IMR-90 (cell line): ENCODE measurements at regions not wholly inside any gene's neighbourhood (a gene's known extent, or its start where the extent isn't known, plus 50 kb on each side); places are given as distances from the start of the nearest gene placed in this dataset.

ENCODE experiments used
- ATAC-seq: fragments of 200-7000 bp; cut with Tn5 transposase; 2 replicates; pipeline ENCODE4 v1.9.1; 2020; ENCODE audit warnings: low read depth, mild to moderate bottlenecking, moderate library complexity
- BruUV-seq: library from RNA; stranded (reverse); fragments of 400-500 nt; replicated peaks from 2 replicates; lab custom pipeline; 2021; lab: Mats Ljungman, UMichigan
- CTCF ChIA-PET: fragments of 300-600 bp; formaldehyde crosslinking; extraction: SDS; loops from one replicate; lab custom pipeline; 2021; ENCODE audit warnings: antibody characterized with exemption; lab: Yijun Ruan, JAX
- POLR2A ChIA-PET: fragments of 300-600 bp; sonication (Branson Sonifier 250); formaldehyde crosslinking; loops from one replicate; lab custom pipeline; 2022; ENCODE audit warnings: antibody characterized with exemption; ENCODE audit not compliant: unreplicated experiment; lab: Charles Lee
- DNase-seq: peaks from one replicate; pipeline ENCODE4 v3.0.0; 2013
- H2AFZ ChIP-seq: replicated peaks from 2 replicates; pipeline ENCODE3; 2013; ENCODE audit warnings: low read length, mild to moderate bottlenecking; ENCODE audit not compliant: poor library complexity
- H2AK5ac ChIP-seq: 2 replicates; pipeline ENCODE4 v1.6.1; 2013; ENCODE audit warnings: low read depth, low read length, inconsistent platforms
- H2AK9ac ChIP-seq: replicated peaks from 2 replicates; pipeline ENCODE3; 2013; ENCODE audit warnings: mild to moderate bottlenecking, low read depth, low read length, moderate library complexity; ENCODE audit not compliant: poor library complexity
- H2BK120ac ChIP-seq: 2 replicates; pipeline ENCODE4 v1.6.1; 2013; ENCODE audit warnings: low read depth, low read length, inconsistent platforms
- H2BK15ac ChIP-seq: 3 replicates; pipeline ENCODE4 v1.6.1; 2013; ENCODE audit warnings: low read depth, low read length, inconsistent platforms
- H2BK20ac ChIP-seq: 2 replicates; pipeline ENCODE4 v1.6.1; 2013; ENCODE audit warnings: low read depth, mild to moderate bottlenecking, inconsistent platforms, low read length, moderate library complexity
- H2BK5ac ChIP-seq: 2 replicates; pipeline ENCODE4 v1.6.1; 2013; ENCODE audit warnings: mild to moderate bottlenecking, low read depth, low read length, inconsistent platforms; ENCODE audit not compliant: poor library complexity, severe bottlenecking
- H3K14ac ChIP-seq: replicated peaks from 2 replicates; pipeline ENCODE4 v1.6.1; 2013; ENCODE audit warnings: low read depth, low read length, inconsistent platforms
- H3K18ac ChIP-seq: 2 replicates; pipeline ENCODE4 v1.6.1; 2013; ENCODE audit warnings: low read depth, low read length, control low read depth
- H3K23ac ChIP-seq: 2 replicates; pipeline ENCODE4 v1.6.1; 2013; ENCODE audit warnings: low read depth, low read length, inconsistent platforms
- H3K27ac ChIP-seq: 2 replicates; pipeline ENCODE4 v1.5.1; 2013; ENCODE audit warnings: mild to moderate bottlenecking, control low read depth, low read length; ENCODE audit not compliant: insufficient read depth
- H3K27me3 ChIP-seq: 2 replicates; pipeline ENCODE4 v1.6.1; 2013; ENCODE audit warnings: low read length; ENCODE audit not compliant: control insufficient read depth, insufficient read depth
- H3K36me3 ChIP-seq: 2 replicates; pipeline ENCODE4 v1.6.1; 2013; ENCODE audit warnings: low read length, mixed read lengths; ENCODE audit not compliant: control insufficient read depth, insufficient read depth
- H3K4ac ChIP-seq: 2 replicates; pipeline ENCODE4 v1.6.1; 2013; ENCODE audit warnings: low read depth, low read length, inconsistent platforms
- H3K4me1 ChIP-seq: 2 replicates; pipeline ENCODE4 v1.6.1; 2013; ENCODE audit warnings: low read length, mixed read lengths; ENCODE audit not compliant: control insufficient read depth, insufficient read depth
- H3K4me2 ChIP-seq: 2 replicates; pipeline ENCODE4 v1.6.1; 2013; ENCODE audit warnings: low read depth, mild to moderate bottlenecking, control low read depth, low read length, moderate library complexity
- H3K4me3 ChIP-seq: 2 replicates; pipeline ENCODE4 v1.5.1; 2013; ENCODE audit warnings: low read depth, mild to moderate bottlenecking, control low read depth, low read length, moderate library complexity; ENCODE audit not compliant: insufficient read depth
- H3K56ac ChIP-seq: 2 replicates; pipeline ENCODE4 v1.6.1; 2013; ENCODE audit warnings: low read length, inconsistent platforms; ENCODE audit not compliant: insufficient read depth; ENCODE audit errors: extremely low read depth
- H3K79me1 ChIP-seq, 2 experiments: 2 replicates each; pipeline ENCODE4 v1.6.1; 2013; ENCODE audit warnings: low read length in 2 of 2, inconsistent platforms in 1 of 2, low read depth in 1 of 2
- H3K9ac ChIP-seq: 2 replicates; pipeline ENCODE4 v1.6.1; 2013; ENCODE audit warnings: low read depth, low read length, control low read depth
- H3K9me1 ChIP-seq: 2 replicates; pipeline ENCODE4 v1.6.1; 2013; ENCODE audit warnings: low read length, inconsistent platforms; ENCODE audit not compliant: insufficient read depth
- H3K9me3 ChIP-seq: 2 replicates; pipeline ENCODE4 v1.6.1; 2013; ENCODE audit warnings: low read length; ENCODE audit not compliant: control insufficient read depth, insufficient read depth
- H4K20me1 ChIP-seq: 2 replicates; pipeline ENCODE4 v1.6.1; 2013; ENCODE audit warnings: low read length, inconsistent platforms; ENCODE audit not compliant: insufficient read depth
- H4K5ac ChIP-seq: 2 replicates; pipeline ENCODE4 v1.6.1; 2013; ENCODE audit warnings: mild to moderate bottlenecking, low read depth, low read length, control low read depth
- H4K8ac ChIP-seq, 2 experiments: 2 replicates each; pipeline ENCODE4 v1.6.1; 2013; ENCODE audit warnings: low read depth in 2 of 2, low read length in 2 of 2, control low read depth in 1 of 2, inconsistent platforms in 1 of 2
- H4K91ac ChIP-seq: 2 replicates; pipeline ENCODE4 v1.6.1; 2013; ENCODE audit warnings: low read depth, low read length, inconsistent platforms; ENCODE audit not compliant: insufficient read depth
- MAZ ChIP-seq: IDR thresholded peaks from 2 replicates; pipeline ENCODE4 v1.6.1; 2012; ENCODE audit warnings: low read depth, mild to moderate bottlenecking, low read length, improper control_type of control experiment, moderate library complexity, borderline replicate concordance
- RAD21 ChIP-seq: IDR thresholded peaks from 2 replicates; pipeline ENCODE4 v1.6.1; 2012; ENCODE audit warnings: low read length, improper control_type of control experiment
- RCOR1 ChIP-seq: IDR thresholded peaks from 2 replicates; pipeline ENCODE4 v1.6.1; 2012; ENCODE audit warnings: mild to moderate bottlenecking, low read length, improper control_type of control experiment; ENCODE audit not compliant: insufficient replicate concordance
- RFX5 ChIP-seq: IDR thresholded peaks from 2 replicates; pipeline ENCODE4 v1.8.0; 2012; ENCODE audit warnings: low read depth, mild to moderate bottlenecking, low read length, moderate library complexity
- WGBS, 2 experiments: methylation state at CpG; one replicate each; pipeline versions ENCODE4 v1.1.5 to v1.1.7; 2013; ENCODE audit warnings: missing lambda C conversion rate in 2 of 2; ENCODE audit not compliant: insufficient read length in 1 of 2; ENCODE audit errors: extremely low coverage in 2 of 2; 5-methylcytosine and 5-hydroxymethylcytosine counted together
- dilution Hi-C: fragments of 300-500 bp; cut with HindIII; formaldehyde crosslinking; loops from one replicate; pipeline ENCODE4 v1.14.3; 2018; ENCODE audit warnings: low sequenced_read_pairs; ENCODE audit not compliant: unreplicated experiment
- in situ Hi-C: fragments of 300-500 bp; cut with MboI; formaldehyde crosslinking; loops from 3 replicates; pipeline ENCODE4 v1.14.3; 2019; ENCODE audit warnings: low sequenced_read_pairs, inconsistent platforms, mixed read lengths
- intact Hi-C: fragments of 100-400 bp; cut with micrococcal nuclease; formaldehyde crosslinking; loops from 2 replicates; pipeline ENCODE4 v1.10.0; 2022
- TF ChIP-seq, protein P1 (sequence below): fragments of 150-350 bp; IDR thresholded peaks from 2 replicates; pipeline ENCODE4 v1.6.1; 2017; ENCODE audit warnings: mild to moderate bottlenecking, antibody characterized with exemption, low read length, low read depth

DNA sequence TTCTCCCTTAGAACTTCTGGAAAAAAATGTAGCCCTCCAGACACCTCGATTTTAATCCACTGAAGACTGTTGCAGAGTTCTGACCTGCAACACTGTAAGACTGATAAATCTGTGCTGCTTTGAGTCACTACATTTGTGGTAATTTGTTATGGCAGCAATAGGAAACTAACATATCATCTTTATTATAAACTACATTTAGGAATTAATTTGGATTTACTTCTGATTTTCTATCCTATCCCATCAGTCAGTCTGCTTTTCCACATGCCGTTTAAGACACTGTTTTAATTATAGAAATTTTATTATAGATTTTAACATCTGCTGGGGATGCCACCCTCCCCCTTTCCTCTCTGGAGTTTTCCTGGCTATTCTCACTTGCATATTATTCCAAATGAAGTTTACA is 375.2 kb downstream of the DUSP6 start:
- BruUV-seq = no TSS peak
- dilution Hi-C loops = loop anchor here (25.0 kb wide), 1 partner anchor 390 kb away; the partner anchor contains the start of gene KITLG
- Histone ChIP-seq H4K20me1 (no peaks in the 10 kb centered on the region), H2BK20ac (no peak overlapping the region), H3K23ac (no peak overlapping the region), H4K8ac (no peak overlapping the region), H3K4ac (no peak overlapping the region), H3K9me3 (no peaks in the 10 kb centered on the region), H3K36me3 (no peaks in the 10 kb centered on the region), H2AK5ac (no peak overlapping the region), H2AK9ac (no peak overlapping the region), H4K91ac (no peak overlapping the region), H3K14ac (no peak overlapping the region), H3K9ac (no peak overlapping the region), H3K27ac (no peak overlapping the region), H2BK15ac (no peak overlapping the region), H3K27me3 (no peaks in the 10 kb centered on the region), H3K56ac (no peak overlapping the region), H3K79me1 (no peaks in the 10 kb centered on the region), H3K9me1 (no peaks in the 10 kb centered on the region), H3K18ac (no peak overlapping the region), H3K4me2 (no peak overlapping the region), H2BK5ac (no peak overlapping the region), H3K4me1 (no peaks in the 10 kb centered on the region), H2BK120ac (no peak overlapping the region), H2AFZ (no peak overlapping the region), H4K5ac (no peak overlapping the region), H3K4me3 (no peak overlapping the region)
- ChIA-PET POLR2A (no interaction called here), CTCF (no interaction called here)
- in situ Hi-C loops = loop anchor here (25.0 kb wide), 1 partner anchor 390 kb away; the partner anchor contains the start of gene KITLG
- TF ChIP-seq RAD21 = no peak
- no peak for TF ChIP-seq RFX5
- TF ChIP-seq MAZ = no peak
- TF ChIP-seq, protein P1, sequence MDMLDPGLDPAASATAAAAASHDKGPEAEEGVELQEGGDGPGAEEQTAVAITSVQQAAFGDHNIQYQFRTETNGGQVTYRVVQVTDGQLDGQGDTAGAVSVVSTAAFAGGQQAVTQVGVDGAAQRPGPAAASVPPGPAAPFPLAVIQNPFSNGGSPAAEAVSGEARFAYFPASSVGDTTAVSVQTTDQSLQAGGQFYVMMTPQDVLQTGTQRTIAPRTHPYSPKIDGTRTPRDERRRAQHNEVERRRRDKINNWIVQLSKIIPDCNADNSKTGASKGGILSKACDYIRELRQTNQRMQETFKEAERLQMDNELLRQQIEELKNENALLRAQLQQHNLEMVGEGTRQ = no peak
- TF ChIP-seq RCOR1 = no peak
- intact Hi-C loops = no loop called here
- DNase-seq (no peak), ATAC-seq (no peak)
- WGBS, 2 experiments = no CpG with 5 or more reads among the region's 2 CpGs
